Upper lobe of left lung (tissue), 6 donors: ENCODE measurements at regions not wholly inside any gene's neighbourhood (a gene's known extent, or its start where the extent isn't known, plus 50 kb on each side); places are given as distances from the start of the nearest gene placed in this dataset.

ENCODE experiments used
- ATAC-seq, 2 donors: fragments of 200-7000 bp; cut with Tn5 transposase; one replicate each; pipeline ENCODE4 v1.9.1; 2022; ENCODE audit warnings: mild to moderate bottlenecking in 2 of 2, moderate library complexity in 2 of 2; ENCODE audit not compliant: low FRiP score in 2 of 2
- DNase-seq, 2 donors: peaks; one replicate each; pipeline ENCODE4 v3.0.0-alpha.2; 2019 to 2020
- H3K27ac ChIP-seq, 4 donors: fragments of 200-600 bp; sonication (generic); one replicate each; pipeline ENCODE4 v1.5.1; 2016 to 2019
- H3K27me3 ChIP-seq, 4 donors: fragments of 200-600 bp; sonication (generic); one replicate each; pipeline ENCODE4 v1.5.1; 2017 to 2019
- H3K36me3 ChIP-seq, 4 donors: fragments of 200-600 bp; sonication (generic); one replicate each; pipeline ENCODE4 v1.5.1; 2016 to 2019
- H3K4me1 ChIP-seq, 4 donors: fragments of 200-600 bp; sonication (generic); one replicate each; pipeline ENCODE4 v1.5.1; 2018 to 2019
- H3K4me3 ChIP-seq, 4 donors: fragments of 200-600 bp; sonication (generic); one replicate each; pipeline ENCODE4 v1.5.1; 2017 to 2019; ENCODE audit warnings: mild to moderate bottlenecking in 2 of 4, moderate library complexity in 1 of 4
- H3K9me3 ChIP-seq, 4 donors: fragments of 200-600 bp; sonication (generic); one replicate each; pipeline ENCODE4 v1.5.1; 2018 to 2019
- EP300 ChIP-seq, 4 donors: sonication (generic); formaldehyde crosslinking; IDR thresholded peaks; one replicate each; pipeline ENCODE4 v1.5.1; 2017; ENCODE audit warnings: antibody characterized with exemption in 4 of 4, control low read depth in 2 of 4
- POLR2A ChIP-seq, 4 donors: fragments of 450-650 bp; IDR thresholded peaks; one replicate each; pipeline ENCODE4 v1.5.1; 2016 to 2017; ENCODE audit warnings: antibody characterized with exemption in 4 of 4, mild to moderate bottlenecking in 2 of 4
- POLR2AphosphoS5 ChIP-seq, 2 donors: sonication (generic); formaldehyde crosslinking; IDR thresholded peaks; one replicate each; pipeline ENCODE4 v1.5.1; 2017; ENCODE audit warnings: antibody characterized with exemption in 2 of 2
- WGBS, 2 donors: methylation state at CpG; one replicate each; pipeline ENCODE4 v1.1.5; 2017 to 2018; 5-methylcytosine and 5-hydroxymethylcytosine counted together
- TF ChIP-seq, protein P1 (sequence below), 6 experiments: fragments of 450-650 bp in 4 of 6; fragments of 200-600 bp in 2 of 6; sonication (generic) in 2 of 6; IDR thresholded peaks; one replicate each; pipeline ENCODE4 v1.5.1; 2016 to 2019; ENCODE audit warnings: antibody characterized with exemption in 6 of 6
- donor health status: DM: no; HTN: no; CAD: no; lungs with moderate emphysema.
- donor health status: DM: no; HTN: yes; CAD: no; lungs with severe emphysema.

DNA sequence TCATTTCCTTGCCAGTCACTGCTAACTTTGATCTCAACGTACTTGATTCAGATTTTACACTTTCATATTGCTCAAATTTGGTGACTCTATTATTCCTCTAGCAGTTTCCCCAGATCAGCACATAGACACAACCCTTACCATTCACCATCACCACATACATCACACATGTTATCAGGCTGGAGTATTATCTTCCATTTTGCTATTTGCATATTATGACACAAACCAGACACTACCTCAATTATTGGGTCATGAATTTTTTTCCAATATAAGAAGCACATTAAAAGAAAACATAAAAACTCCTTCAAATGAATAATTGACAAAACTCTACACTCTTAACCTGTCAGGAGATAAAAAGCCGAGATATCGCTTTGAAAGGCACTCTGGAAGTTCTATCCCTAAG, 1166.7 kb upstream of the B3GALT2 start:
- TF ChIP-seq POLR2AphosphoS5 (IDR thresholded peaks at IDR 0.05): no peak
- TF ChIP-seq, protein P1, sequence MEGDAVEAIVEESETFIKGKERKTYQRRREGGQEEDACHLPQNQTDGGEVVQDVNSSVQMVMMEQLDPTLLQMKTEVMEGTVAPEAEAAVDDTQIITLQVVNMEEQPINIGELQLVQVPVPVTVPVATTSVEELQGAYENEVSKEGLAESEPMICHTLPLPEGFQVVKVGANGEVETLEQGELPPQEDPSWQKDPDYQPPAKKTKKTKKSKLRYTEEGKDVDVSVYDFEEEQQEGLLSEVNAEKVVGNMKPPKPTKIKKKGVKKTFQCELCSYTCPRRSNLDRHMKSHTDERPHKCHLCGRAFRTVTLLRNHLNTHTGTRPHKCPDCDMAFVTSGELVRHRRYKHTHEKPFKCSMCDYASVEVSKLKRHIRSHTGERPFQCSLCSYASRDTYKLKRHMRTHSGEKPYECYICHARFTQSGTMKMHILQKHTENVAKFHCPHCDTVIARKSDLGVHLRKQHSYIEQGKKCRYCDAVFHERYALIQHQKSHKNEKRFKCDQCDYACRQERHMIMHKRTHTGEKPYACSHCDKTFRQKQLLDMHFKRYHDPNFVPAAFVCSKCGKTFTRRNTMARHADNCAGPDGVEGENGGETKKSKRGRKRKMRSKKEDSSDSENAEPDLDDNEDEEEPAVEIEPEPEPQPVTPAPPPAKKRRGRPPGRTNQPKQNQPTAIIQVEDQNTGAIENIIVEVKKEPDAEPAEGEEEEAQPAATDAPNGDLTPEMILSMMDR (IDR thresholded peaks at IDR 0.05): no peak
- TF ChIP-seq POLR2A (IDR thresholded peaks at IDR 0.05): no peak
- TF ChIP-seq EP300 (IDR thresholded peaks at IDR 0.05): no peak
- Histone ChIP-seq H3K27ac (no peak overlapping the region), H3K4me3 (no peak overlapping the region), H3K27me3 (no peaks in the 10 kb centered on the region), H3K4me1 (no peaks in the 10 kb centered on the region), H3K36me3 (no peaks in the 10 kb centered on the region), H3K9me3 (no peaks in the 10 kb centered on the region)
- ATAC-seq (no peak), DNase-seq (no peak)
- 68 to 74% methylated on average over 3 of the region's 3 CpGs for WGBS, 2 donors

DNA sequence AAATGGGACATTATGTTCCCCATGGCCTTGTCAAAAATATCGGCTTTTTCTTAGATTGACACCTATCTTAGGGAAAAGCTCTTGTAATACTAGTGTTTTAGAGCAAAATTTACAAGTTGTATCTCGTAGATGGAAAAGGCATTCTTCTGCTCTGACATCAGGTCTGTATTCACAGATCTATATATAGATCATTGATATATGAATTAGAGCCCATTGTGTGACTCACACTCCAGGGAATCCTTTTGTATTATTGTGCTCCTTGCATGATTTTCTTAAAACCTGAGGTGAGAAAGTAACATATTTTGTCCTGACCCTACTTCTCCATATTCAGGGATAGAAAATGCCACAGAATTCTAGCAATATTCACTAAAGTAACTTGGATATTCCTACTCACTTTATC, 1160.8 kb upstream of the B3GALT2 start:
- no peaks in the 10 kb centered on the region for H3K36me3 ChIP-seq
- no peaks in the 10 kb centered on the region for H3K4me1 ChIP-seq
- H3K4me3 ChIP-seq: no peak overlapping the region
- no peak for TF ChIP-seq EP300 (IDR thresholded peaks at IDR 0.05)
- TF ChIP-seq POLR2AphosphoS5 (IDR thresholded peaks at IDR 0.05): no peak
- TF ChIP-seq POLR2A (IDR thresholded peaks at IDR 0.05): no peak
- TF ChIP-seq, protein P1 (IDR thresholded peaks at IDR 0.05): no peak
- no peaks in the 10 kb centered on the region for H3K9me3 ChIP-seq
- DNase-seq: no peak
- H3K27ac ChIP-seq: no peak overlapping the region
- 78 to 79% methylated on average over 2 of the region's 2 CpGs for WGBS, 2 donors
- H3K27me3 ChIP-seq: no peaks in the 10 kb centered on the region
- ATAC-seq: no peak

DNA sequence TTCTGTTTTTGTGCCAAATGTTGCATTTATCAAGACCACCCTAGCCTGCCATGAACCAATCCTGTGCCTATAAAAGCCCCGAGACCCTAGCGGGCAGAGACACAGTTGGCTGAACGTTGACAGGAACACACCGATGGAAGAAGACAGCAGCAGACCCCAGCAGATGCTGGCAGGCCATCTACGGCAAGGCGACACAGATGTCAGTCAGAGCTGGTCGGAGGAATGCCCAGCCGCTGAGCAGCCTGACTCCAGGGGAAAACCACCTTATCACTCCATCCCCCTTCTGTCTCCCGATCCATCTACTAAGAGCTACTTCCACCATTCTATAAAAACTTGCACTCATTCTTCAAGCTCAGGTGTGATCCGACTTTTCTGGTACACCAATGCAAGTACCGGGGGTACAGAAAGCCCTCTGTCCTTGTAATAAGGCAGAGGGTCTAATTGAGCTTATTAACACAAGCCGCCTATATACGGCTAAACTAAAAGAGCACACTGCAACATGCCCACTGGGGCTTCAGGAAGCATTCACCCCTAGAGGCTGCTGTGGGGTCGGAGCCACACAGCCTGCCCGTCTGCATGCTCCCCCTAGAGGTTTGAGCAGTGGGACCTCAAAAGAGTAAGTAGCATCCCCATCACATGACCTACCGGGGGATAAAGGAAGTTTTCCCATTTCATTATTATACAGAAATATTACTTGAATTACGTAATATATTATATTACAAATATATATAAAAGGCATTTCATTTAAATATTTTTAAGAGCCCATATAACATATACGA, 1156.3 kb upstream of the B3GALT2 start:
- DNase-seq: peak in 1 of 2 donors; percentile 10
- H3K9me3 ChIP-seq: no peaks in the 10 kb centered on the region
- 84 to 86% methylated on average over 18 of the region's 18 CpGs for WGBS, 2 donors
- H3K27ac ChIP-seq: no peak overlapping the region
- H3K27me3 ChIP-seq: no peaks in the 10 kb centered on the region
- no peaks in the 10 kb centered on the region for H3K4me1 ChIP-seq
- no peak for ATAC-seq
- H3K4me3 ChIP-seq: no peak overlapping the region
- TF ChIP-seq POLR2A (IDR thresholded peaks at IDR 0.05): no peak
- TF ChIP-seq EP300 (IDR thresholded peaks at IDR 0.05): no peak
- TF ChIP-seq, protein P1 (IDR thresholded peaks at IDR 0.05): no peak
- TF ChIP-seq POLR2AphosphoS5 (IDR thresholded peaks at IDR 0.05): no peak
- H3K36me3 ChIP-seq: no peaks in the 10 kb centered on the region

DNA sequence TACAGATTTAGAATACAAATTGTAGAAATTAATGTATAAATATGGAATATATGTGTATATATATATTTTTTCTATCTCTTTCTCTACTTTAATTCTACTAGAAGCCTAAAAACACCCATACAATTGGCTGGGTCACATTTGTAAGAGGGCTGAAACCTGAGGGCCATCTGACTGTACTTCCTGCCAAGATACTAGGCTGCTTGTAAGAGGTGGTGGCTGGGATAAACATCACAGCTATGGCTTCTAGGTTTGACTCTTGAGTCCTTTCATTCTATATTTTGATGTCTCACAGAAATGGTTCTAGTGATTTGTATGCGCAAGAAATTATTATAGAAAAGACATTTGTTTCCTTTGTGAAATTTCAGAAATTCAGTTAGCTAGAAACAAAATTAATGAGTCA, 1155.2 kb upstream of the B3GALT2 start:
- 88 to 91% methylated on average over 1 of the region's 1 CpG for WGBS, 2 donors
- Histone ChIP-seq H3K36me3 (no peaks in the 10 kb centered on the region), H3K27ac (no peak overlapping the region), H3K4me1 (no peaks in the 10 kb centered on the region), H3K9me3 (no peaks in the 10 kb centered on the region), H3K27me3 (no peaks in the 10 kb centered on the region), H3K4me3 (no peak overlapping the region)
- TF ChIP-seq POLR2AphosphoS5 (IDR thresholded peaks at IDR 0.05) (no peak), POLR2A (IDR thresholded peaks at IDR 0.05) (no peak), EP300 (IDR thresholded peaks at IDR 0.05) (no peak)
- TF ChIP-seq, protein P1 (IDR thresholded peaks at IDR 0.05): no peak
- DNase-seq: no peak
- ATAC-seq: no peak

DNA sequence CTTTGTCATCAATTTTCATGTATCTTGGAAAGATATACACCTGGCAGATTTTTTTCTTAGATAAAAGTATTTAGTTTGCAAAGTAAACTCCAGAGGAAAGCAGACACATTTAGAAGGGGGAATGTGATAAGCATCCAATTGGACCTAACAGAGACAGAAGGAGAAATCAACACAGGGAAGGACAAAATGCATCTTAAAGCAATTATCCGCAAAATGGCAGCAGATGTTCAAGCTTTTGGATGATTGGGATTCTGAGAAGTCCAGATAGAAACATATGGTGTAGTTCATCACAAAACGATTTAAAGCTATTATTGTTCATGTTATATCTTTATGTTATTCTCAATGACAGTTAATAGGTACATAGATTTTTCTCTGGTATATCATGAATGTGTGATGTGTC, 1153.1 kb upstream of the B3GALT2 start:
- Histone ChIP-seq H3K9me3 (no peaks in the 10 kb centered on the region), H3K4me1 (no peaks in the 10 kb centered on the region), H3K36me3 (no peaks in the 10 kb centered on the region), H3K4me3 (no peak overlapping the region), H3K27me3 (no peaks in the 10 kb centered on the region), H3K27ac (no peak overlapping the region)
- no peak for ATAC-seq
- no peak for DNase-seq
- 83 to 90% methylated on average over 2 of the region's 2 CpGs for WGBS, 2 donors
- TF ChIP-seq EP300 (IDR thresholded peaks at IDR 0.05): no peak
- no peak for TF ChIP-seq POLR2AphosphoS5 (IDR thresholded peaks at IDR 0.05)
- TF ChIP-seq, protein P1 (IDR thresholded peaks at IDR 0.05): no peak
